Keratinocyte (primary cell): ENCODE measurements at regions not wholly inside any gene's neighbourhood (a gene's known extent, or its start where the extent isn't known, plus 50 kb on each side); places are given as distances from the start of the nearest gene placed in this dataset.

Experiments
- DNase-seq: peaks from one replicate; pipeline ENCODE4 v3.0.0-alpha.2; 2011; ENCODE audit warnings: low read depth, missing footprints, low spot score
- FAIRE-seq: peaks from 2 replicates; lab custom pipeline; 2011; peaks lifted over from hg19 to GRCh38; lab: Jason Lieb, UNC
- H2AFZ ChIP-seq: 2 replicates; pipeline ENCODE4 v1.6.0; 2012; ENCODE audit warnings: low read length, control low read depth, inconsistent platforms; ENCODE audit not compliant: control insufficient read depth
- H3K27ac ChIP-seq: 2 replicates; pipeline ENCODE4 v1.5.1; 2011; ENCODE audit warnings: low read length; ENCODE audit not compliant: control insufficient read depth, insufficient read depth
- H3K27me3 ChIP-seq: 3 replicates; pipeline ENCODE4 v1.6.0; 2011; ENCODE audit warnings: low read length; ENCODE audit not compliant: control insufficient read depth, insufficient read depth; ENCODE audit errors: extremely low read depth
- H3K36me3 ChIP-seq, 2 experiments: 2 replicates in 1 of 2; 3 replicates in 1 of 2; pipeline ENCODE4 v1.5.1; 2011; ENCODE audit warnings: low read length in 2 of 2, mild to moderate bottlenecking in 1 of 2; ENCODE audit not compliant: control insufficient read depth in 2 of 2, insufficient read depth in 2 of 2; ENCODE audit errors: extremely low read depth in 1 of 2
- H3K4me1 ChIP-seq: 3 replicates; pipeline ENCODE4 v1.5.1; 2011; ENCODE audit warnings: low read length; ENCODE audit not compliant: control insufficient read depth, insufficient read depth; ENCODE audit errors: extremely low read depth
- H3K4me2 ChIP-seq: 3 replicates; pipeline ENCODE4 v1.6.0; 2011; ENCODE audit warnings: low read depth, low read length; ENCODE audit not compliant: control insufficient read depth, insufficient read depth; ENCODE audit errors: extremely low read depth
- H3K4me3 ChIP-seq, 3 experiments: fragments of 200-600 bp in 1 of 3; sonication (generic) in 1 of 3; 2 replicates in 2 of 3; 3 replicates in 1 of 3; pipeline ENCODE4 v1.5.1; 2011 to 2016; ENCODE audit warnings: low read length in 3 of 3, mild to moderate bottlenecking in 3 of 3, control low read depth in 2 of 3, inconsistent platforms in 1 of 3, low read depth in 1 of 3, mixed read lengths in 1 of 3, mixed run types in 1 of 3, moderate library complexity in 1 of 3; ENCODE audit not compliant: control insufficient read depth in 2 of 3, insufficient read depth in 2 of 3; ENCODE audit errors: extremely low read depth in 1 of 3
- H3K79me2 ChIP-seq: 2 replicates; pipeline ENCODE4 v1.6.0; 2012; ENCODE audit warnings: low read length; ENCODE audit not compliant: control insufficient read depth, insufficient read depth
- H3K9ac ChIP-seq: 3 replicates; pipeline ENCODE4 v1.6.0; 2011; ENCODE audit warnings: low read length; ENCODE audit not compliant: control insufficient read depth, insufficient read depth; ENCODE audit errors: extremely low read depth
- H3K9me1 ChIP-seq: 3 replicates; pipeline ENCODE4 v1.6.0; 2011; ENCODE audit warnings: low read length; ENCODE audit not compliant: control insufficient read depth, insufficient read depth; ENCODE audit errors: extremely low read depth
- H3K9me3 ChIP-seq: 2 replicates; pipeline ENCODE4 v1.5.1; 2012; ENCODE audit warnings: low read depth, low read length; ENCODE audit not compliant: control insufficient read depth
- H4K20me1 ChIP-seq: 3 replicates; pipeline ENCODE4 v1.6.0; 2011; ENCODE audit warnings: low read length; ENCODE audit not compliant: control insufficient read depth, insufficient read depth; ENCODE audit errors: extremely low read depth
- CTCF ChIP-seq, 3 experiments: IDR thresholded peaks in 1 of 3; conservative IDR thresholded peaks in 1 of 3; optimal IDR thresholded peaks in 1 of 3; 2 replicates in 2 of 3; 3 replicates in 1 of 3; pipeline versions ENCODE3 to v1.5.1; 2011; ENCODE audit warnings: low read length in 3 of 3, mild to moderate bottlenecking in 3 of 3, moderate library complexity in 2 of 3, control low read depth in 1 of 3, inconsistent platforms in 1 of 3; ENCODE audit not compliant: insufficient read depth in 2 of 3; ENCODE audit errors: extremely low read depth in 1 of 3
- EZH2 ChIP-seq: IDR thresholded peaks from one replicate; pipeline ENCODE4 v1.6.1; 2012; ENCODE audit warnings: inconsistent platforms, mild to moderate bottlenecking, low read length, moderate library complexity
- dilution Hi-C: fragments of 300-500 bp; cut with MboI; formaldehyde crosslinking; loops from one replicate; pipeline ENCODE4 v1.7.0; 2020; ENCODE audit warnings: low sequenced_read_pairs; ENCODE audit not compliant: extremely low pct_ligation_motif_present

GRCh38 chr12:125229878-125230530 is 164.8 kb downstream of the AACS start:
- Histone ChIP-seq H3K4me3 (no peak overlapping the region), H3K9me3 (no peaks in the 10 kb centered on the region), H3K27me3 (no peaks in the 10 kb centered on the region), H3K9me1 (no peaks in the 10 kb centered on the region), H3K27ac (no peak overlapping the region), H3K4me2 (no peak overlapping the region), H2AFZ (no peak overlapping the region), H3K9ac (no peak overlapping the region), H4K20me1 (no peaks in the 10 kb centered on the region), H3K36me3 (no peaks in the 10 kb centered on the region), H3K4me1 (no peaks in the 10 kb centered on the region), H3K79me2 (no peaks in the 10 kb centered on the region)
- dilution Hi-C loops, result no loop called here
- DNase-seq, result no peak
- no peak for TF ChIP-seq EZH2
- no peak for TF ChIP-seq CTCF (optimal IDR thresholded peaks at IDR 0.05 in 1 of 3, IDR thresholded peaks at IDR 0.05 in 1 of 3, conservative IDR thresholded peaks at IDR 0.05 in 1 of 3; ENCODE audit: extremely low read depth in 1 of 3, insufficient read depth in 2 of 3, low read length in 3 of 3)
- FAIRE-seq, result no peak

- Histone ChIP-seq H3K36me3 (no peaks in the 10 kb centered on the region), H3K27me3 (no peaks in the 10 kb centered on the region), H3K4me1 (no peaks in the 10 kb centered on the region), H2AFZ (no peak overlapping the region), H3K9me3 (no peaks in the 10 kb centered on the region), H3K9me1 (no peaks in the 10 kb centered on the region), H3K4me3 (no peak overlapping the region), H3K4me2 (no peak overlapping the region), H4K20me1 (no peaks in the 10 kb centered on the region), H3K9ac (no peak overlapping the region), H3K79me2 (no peaks in the 10 kb centered on the region), H3K27ac (no peak overlapping the region)
- dilution Hi-C loops, result no loop called here
- FAIRE-seq (no peak), DNase-seq (no peak)
- no peak for TF ChIP-seq EZH2
- no peak for TF ChIP-seq CTCF (optimal IDR thresholded peaks at IDR 0.05 in 1 of 3, IDR thresholded peaks at IDR 0.05 in 1 of 3, conservative IDR thresholded peaks at IDR 0.05 in 1 of 3; ENCODE audit: extremely low read depth in 1 of 3, insufficient read depth in 2 of 3, low read length in 3 of 3)
Measured at GRCh38 chr12:125233319-125233718, 168.1 kb downstream of the AACS start.
